ENCODE measurements at regions not wholly inside any gene's neighbourhood (a gene's known extent, or its start where the extent isn't known, plus 50 kb on each side); places are given as distances from the start of the nearest gene placed in this dataset.
"Not testable (repeated sequence)": the region's sequence is repeated elsewhere in the genome, so short reads cannot be mapped to it uniquely, and the experiment has no call there.

DNA sequence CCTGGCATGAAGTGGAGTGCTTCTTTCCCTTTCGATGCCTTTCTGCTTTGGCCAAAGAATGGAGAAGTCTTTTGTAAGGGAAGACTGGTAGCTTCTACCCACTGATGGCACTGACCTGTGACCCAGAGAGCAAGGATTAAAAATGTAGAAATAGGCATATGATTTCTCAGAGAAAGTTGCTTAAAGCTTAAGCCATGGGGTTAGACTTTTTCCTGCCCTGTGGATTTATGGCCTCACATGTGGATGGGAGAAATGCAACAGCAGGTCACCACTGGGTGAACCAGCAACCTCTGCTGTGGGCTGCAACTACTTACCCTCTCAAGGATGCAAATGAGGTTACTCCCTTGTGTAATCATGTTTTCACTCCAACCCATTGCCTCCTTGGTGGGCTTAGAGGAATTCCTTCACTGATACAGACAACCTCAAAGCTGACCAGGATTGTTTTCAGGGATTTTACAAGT lies 86.7 kb upstream of the CDC42EP3 start:
- DNase-seq (ENCODE audit: low read depth), result not testable (repeated sequence)

DNA sequence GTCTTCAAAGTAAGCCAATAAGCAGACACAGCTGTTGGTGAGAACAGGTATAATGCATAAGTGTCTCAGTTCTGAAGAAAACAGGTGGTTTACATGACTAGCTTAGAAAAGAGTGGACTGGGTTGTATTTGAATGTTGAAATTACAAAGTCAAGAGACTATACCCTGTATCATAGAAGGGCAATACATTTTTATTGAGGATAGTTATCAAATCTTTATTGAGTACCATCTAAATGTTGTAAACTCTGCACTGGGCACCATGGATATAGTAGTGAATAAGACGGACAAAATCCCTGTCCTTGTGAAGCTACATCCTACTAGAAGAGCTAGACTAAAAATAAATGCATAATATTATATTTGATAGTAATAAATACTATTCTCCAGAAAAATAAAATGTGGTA lies 88.5 kb upstream of the CDC42EP3 start:
- DNase-seq (ENCODE audit: low read depth), result not testable (repeated sequence)

DNA sequence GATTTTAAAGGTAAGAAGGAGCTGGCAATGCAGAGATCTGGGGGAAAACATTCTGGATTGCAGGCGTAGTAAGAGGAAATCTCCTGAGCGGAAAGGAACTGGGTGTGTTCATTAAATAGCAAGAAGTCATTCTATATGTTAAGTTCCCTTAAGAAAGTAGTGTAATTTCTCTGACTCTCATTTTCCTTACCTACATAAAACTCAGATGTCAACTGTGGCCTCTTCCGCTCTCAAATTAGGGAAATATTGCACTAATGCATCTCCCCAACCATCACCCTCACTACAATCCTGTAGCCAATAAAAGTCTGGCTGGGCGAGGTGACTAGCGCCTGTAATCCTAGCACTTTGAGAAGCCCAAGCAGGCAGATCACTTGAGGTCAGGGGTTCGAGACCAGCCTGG lies 89.0 kb upstream of the CDC42EP3 start:
- DNase-seq (ENCODE audit: low read depth), result no peak

DNA sequence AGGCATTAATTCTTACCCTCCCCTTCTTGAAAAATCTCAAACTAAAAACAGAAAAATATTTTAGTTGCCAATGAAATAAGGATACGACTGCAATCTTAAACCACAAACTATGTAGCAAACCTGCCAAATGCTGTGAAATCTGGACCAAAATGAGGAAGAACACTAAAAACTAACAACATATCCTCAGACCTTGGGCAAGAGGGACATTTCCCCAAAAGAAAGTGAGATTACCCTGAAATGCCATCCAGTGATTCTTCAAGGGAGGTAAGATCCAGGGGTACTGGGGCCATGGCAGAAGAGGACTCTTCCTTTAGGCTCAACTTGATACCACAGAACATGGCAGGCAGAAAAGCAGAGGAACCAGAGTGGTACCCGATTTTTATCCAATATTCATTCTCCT lies 90.8 kb upstream of the CDC42EP3 start:
- DNase-seq (ENCODE audit: low read depth), result not testable (repeated sequence)

DNA sequence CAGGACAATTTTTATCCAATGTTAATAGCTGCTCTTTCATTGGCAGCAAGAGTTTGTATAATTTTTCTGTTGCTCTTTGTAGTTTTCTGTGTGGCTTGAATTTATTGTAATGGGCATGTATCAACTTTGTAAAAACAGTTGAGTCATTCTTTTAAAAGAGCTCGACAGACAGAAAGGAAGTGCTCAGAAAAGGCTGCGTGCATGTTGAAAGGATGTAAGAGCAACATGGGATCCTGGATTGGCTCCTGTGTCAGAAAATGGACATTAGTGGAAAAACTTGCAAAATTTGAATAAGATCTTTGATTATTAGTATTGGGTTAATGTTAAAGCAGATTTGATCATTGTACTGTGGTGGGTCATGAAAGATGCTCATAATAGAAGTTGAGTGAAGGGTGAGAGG lies 93.3 kb upstream of the CDC42EP3 start:
- no peak for DNase-seq (ENCODE audit: low read depth)

DNA sequence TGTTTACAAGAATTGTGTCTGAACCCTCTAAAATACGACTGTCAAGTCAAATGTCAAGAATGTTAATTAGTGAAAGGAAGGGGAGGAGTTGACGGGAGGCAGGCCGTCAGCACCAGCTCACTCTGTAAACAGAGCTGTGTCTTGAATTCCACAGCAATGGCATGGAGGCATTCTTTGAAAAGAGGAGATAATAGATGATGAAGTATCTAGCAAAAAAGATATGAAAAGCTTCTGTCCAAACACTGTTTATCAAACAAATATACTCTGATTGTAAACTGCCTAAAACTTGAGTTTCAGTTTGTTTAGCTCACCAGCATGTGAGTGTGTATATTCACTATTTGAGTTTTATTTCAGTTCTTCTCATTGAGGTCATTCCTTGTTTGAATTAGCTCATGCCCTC lies 94.7 kb upstream of the CDC42EP3 start:
- no peak for DNase-seq (ENCODE audit: low read depth)

DNA sequence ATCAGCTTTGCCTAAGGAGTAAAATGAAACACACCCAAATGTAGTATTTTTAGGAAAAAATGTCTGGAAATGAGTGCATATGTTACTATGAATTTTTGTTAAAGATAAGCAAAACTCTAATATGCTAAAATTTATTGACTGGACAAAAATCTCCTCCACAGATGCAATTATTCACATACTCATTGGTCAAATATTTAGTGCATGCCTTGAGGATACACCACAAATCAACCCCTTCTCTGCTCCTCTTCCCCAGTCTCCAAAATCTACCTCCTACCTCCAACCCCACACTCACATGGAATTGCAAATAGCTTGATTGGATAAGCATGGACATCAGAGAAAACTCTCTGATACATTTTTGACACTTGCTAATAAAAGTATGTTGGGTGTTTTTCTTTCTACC lies 95.6 kb upstream of the CDC42EP3 start:
- DNase-seq (ENCODE audit: low read depth), result no peak

DNA sequence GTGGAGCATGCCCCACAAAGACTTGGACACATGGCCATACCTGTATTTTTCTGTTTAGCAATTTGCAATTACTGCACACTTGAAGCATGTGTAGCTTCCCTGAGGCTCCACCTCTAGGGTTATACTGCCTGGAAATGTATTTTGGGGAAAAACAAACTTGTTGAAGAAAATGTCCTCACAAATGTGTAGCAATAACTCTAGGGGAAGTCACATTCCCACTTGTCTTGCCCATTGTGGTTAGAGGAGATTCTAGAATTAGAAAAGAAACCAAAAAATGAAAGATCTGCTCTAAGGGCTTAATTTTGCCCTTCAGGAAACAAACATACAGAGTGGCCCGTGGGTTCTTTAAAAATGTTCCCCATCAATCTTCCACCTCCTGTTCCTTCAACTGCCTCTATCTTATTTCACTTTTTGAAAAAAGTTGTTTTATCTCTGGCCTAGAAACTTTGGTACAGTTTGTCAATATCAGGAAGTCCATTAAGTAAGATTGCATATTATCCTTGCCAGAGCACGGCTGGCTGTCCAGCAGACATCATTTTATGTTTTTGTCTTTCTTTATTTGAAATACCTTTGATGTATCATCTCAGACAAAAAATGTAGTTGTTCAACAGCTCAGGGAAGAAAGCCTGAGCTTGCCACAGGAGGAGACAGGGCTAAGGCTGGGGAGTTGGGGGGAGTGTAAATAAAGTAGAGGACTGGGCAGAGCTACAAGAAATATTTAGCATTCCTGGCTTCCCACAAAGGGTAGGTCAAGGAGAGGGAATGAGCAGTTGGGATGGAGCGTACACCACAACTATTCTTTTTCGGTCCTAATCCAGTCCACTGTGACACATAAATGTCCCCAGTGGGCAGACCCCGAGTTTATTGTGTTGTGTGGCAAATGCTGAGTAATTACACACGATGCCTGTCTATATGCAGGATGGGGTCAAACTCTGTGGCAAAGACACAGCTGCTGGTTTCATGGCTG lies 96.8 kb upstream of the CDC42EP3 start:
- no peak for DNase-seq (ENCODE audit: low read depth)

DNA sequence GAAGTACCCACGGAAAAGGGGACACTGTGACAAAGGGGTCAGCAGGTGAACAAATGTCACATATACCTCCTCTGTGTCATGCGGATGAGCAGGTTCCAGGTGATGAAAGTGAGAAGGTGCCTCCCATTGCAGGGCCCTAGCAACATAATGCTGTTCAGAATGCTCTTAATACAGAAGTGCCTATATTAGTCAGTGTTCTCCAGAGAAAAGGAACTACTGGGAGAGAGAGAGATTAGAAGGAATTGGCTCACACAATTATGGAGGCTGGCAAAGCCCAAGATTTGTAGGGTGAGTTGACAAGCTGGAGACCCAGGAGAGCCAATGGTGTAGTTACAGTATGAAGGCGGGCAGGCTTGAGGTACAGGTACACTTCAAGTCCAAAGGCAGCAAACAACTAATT lies 98.1 kb upstream of the CDC42EP3 start:
- no peak for DNase-seq (ENCODE audit: low read depth)

DNA sequence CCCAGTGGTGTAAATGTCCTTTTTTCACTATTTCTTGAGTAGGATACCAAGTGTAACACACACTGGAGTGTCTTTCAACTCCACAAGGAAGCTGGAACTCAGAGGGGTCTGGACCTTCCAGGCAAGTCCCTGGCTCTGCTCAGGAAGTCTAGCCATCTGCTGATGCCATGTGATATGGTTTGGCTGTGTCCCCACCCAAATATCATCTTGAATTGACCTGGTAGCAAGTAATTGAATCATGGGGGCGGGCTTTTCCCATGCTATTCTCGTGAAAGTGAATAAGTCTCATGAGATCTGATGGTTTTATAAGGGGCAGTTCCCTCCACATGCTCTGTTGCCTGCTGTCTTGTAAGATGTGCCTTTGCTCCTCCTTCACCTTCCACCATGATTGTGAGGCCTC lies 99.4 kb upstream of the CDC42EP3 start:
- DNase-seq (ENCODE audit: low read depth), result no peak

DNA sequence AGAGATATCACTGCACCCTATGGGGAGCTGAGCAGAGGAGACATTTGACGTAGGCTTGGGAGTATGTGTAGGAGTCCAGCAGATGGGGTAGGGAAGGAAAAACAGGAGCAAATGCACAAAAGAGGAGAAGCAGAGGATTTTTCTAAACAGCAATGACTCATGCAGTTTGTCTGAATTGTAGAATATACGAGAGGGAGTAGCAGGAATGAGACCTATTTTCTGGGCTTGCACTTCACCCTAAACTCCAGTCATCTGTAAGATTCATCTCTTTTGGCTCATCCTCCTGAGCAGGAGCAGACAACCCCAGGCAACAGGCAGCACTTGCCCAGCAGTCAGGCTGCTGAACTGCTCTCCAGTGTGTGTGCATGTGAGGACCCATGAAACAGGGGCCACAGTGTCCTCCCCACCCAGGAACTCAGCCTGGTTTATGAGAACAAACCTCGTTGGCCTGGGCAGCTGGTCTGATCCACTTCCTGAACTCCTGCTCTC lies 100.2 kb upstream of the CDC42EP3 start:
- DNase-seq (ENCODE audit: low read depth), result no peak

DNA sequence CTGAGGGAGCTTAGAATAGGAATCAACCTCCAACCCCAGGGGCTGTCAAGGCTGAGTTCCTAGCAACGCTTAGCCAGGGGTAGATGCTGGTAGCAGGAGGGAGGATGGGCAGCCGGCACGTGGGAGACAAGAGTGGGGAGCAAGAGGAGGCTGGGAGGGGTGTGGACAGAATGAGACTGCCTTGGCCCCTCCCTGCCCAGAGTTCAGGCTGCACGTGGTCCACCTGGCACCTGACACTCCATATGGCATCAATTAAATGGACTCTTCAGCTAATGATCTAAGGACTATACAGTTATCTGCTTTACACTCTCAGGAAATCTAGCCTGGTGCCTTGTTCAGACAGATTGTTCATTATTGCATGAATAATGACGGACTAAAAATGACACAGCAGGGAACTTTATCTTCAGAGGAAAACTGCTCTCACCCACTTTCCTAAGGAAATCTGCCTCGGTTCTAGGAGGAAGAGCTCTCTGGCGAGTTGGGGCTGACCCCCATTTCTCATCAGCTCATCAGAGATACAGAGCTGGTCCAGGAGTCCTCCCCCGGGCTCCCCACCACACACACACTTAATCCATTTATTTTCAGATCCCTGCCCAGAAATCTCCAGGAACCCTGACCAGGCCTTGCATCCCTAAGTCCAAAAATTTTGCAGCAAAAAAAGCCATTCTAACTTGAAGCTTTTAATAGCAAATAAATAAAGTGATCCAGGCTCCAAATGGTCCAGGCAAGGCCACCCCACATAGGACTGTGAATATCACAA lies 102.1 kb upstream of the CDC42EP3 start:
- no peak for DNase-seq (ENCODE audit: low read depth)

DNA sequence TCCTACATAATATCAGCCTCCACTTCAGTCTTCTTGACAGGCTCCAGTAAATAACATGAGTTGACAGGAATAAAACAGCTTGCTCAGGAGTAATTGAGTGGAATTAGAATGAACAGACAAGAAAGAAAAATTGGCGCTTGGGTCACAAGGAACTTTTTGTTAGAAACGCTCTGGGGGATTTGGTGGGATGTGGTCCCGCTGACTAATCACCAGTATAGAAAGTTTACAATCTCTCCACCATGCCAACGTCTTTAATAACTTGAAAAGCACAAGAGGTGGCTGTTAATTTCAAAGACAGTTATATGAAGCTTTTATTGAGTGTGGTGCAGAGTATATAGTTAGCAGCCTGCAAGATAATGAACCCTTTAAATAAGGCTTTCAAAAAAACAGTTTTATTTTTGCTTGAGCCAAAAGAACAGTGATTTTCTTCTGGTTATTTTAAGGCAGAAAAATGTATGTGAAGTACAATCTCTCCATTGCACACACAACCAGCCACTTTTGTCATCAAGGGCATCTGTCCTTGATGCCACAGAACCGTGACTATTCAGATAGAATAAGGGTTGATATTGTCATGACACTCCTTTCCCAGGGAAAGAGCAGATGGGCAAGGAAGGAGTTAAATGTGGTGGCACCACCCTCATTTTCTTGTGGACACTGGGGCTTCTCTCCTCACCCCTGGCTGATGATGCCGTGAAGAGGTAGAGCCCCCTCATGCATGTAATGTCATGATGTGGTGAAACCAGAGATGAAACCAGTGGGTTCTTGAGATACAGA lies 102.9 kb upstream of the CDC42EP3 start:
- not testable (repeated sequence) for DNase-seq (ENCODE audit: low read depth)

DNA sequence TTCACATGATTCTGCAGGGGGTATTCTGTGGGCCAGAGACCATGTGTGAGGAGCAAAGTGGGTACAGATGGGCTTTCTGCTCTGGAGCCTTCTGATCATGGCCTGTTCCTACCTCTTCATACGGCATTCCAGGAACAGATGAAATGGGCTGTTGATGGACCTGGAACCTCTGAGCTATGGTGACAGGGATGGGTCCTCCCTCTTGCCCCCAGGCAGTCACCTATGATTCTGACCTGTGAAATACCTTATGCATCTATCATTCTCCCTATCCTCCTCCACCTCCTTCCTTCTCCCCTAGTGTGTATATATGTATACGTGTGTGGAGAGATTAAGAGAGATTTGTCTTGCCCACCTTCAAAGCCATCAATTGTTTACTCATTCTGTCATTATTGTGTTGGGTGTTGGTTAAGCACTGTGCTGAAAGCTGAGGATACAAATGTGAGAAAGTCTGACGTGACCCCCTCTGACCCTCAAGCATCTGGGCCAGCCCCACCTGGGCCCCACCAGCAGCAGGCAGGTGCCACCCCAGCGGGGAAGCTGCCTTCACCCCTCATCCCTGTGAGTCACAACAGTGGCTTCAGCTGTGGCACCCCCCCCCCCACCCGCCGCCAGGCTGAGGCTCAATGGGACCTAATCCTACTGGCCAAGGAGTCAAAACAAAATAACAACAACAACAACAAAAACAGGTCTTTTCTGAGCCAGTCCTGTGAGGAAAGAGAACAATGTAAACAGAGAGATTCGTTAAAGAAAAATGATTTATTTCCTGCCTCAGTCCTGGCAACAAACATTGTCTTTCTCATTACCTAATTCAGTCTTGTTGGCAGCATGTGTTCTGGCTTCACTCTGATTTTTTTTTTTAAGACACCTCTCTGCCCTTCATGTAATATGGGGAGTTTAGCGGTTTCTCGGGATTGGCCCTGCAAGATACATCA lies 103.8 kb upstream of the CDC42EP3 start:
- no peak for DNase-seq (ENCODE audit: low read depth)

DNA sequence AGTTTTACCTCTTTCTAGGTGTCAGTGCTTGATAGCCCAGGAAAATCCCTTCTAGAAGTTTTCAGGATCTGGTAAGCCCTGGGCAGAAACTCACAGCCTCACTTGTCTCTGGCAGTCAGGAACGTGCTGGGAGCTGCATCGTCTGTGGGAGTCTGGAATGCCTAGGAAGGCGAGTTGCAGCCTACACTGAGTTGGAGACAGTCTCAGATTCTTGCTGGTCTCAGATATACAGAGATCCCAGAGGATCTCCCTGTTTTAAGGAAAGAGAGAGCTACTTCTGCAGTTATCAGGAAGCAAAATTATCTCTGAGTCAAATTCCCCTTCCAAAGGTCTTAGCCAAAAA lies 104.4 kb upstream of the CDC42EP3 start:
- DNase-seq (ENCODE audit: low read depth), result no peak

DNA sequence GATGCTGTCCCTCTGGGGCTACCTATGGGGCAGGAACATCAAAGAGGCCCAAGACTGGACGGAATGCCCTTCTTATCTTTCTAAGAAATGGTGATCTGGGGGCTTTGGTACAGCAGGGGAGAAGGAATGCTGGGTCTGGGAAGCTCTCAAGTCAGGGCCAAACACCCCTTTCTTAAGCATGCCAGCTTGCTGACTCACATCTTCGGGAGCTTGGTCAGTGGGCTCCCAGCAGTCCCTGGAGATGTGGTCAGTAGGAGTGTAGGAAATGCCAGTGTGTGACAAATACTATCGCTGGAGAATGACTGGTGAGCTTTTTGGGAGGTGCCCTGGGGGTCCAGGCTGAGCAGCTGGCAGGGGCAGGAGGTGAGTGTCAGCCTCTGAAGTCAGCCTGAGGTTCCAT lies 105.0 kb upstream of the CDC42EP3 start:
- no peak for DNase-seq (ENCODE audit: low read depth)

DNA sequence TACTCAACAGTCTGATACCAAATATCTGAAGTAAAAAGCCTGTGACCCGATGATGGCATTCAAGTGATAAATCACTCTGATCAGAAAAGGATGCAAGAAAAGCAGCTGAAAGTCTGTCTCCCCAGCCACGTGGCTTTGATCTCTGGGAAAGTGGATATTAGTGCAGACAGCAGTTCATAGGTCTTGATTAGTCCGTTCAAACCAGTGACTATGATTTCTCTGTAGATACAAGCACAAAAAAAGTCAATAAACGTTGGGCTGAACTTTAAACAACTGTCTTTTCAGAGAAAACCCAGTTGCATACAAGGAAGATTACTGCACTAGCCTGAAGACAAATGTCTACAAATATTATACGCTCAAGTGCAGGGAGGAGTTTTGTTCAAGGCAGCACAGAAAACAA lies 107.7 kb upstream of the CDC42EP3 start:
- DNase-seq (ENCODE audit: low read depth), result no peak

DNA sequence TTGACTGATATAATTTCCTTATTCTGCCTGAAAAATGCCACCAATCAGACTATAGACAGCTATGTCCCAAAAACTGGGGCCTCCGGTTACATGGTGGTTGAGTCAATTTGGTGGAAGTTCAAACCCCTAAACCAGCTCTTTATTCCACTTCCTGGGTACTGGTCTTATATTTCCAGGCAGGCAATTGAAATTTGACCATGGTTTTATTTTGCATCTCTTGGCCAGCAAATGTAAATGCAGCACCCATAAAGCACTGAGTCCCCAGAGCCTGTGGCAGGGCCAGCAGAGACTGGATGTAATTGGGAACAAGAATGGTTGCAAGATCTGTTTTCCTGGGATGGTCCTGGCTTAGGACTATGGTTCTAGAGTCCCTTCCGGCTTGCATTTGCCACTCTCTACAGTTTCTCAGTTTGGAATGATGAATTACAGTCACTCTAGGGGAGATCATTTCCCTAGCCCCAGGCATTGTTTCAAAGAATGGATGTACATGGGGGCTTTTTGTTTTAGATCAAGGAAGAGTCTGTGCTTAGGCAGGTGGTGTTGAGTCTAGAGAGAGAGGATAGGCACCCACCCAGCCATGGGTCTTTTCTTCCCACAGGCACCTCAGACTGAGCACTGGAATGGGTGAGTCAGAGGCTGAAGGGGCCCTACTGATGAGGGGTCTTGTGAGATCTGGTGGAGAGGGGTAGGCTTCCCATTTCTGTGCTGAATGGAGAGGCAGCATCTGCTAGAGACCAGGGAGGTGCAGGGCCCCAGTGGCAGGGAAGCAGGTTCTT lies 108.4 kb upstream of the CDC42EP3 start:
- DNase-seq (ENCODE audit: low read depth), result no peak

DNA sequence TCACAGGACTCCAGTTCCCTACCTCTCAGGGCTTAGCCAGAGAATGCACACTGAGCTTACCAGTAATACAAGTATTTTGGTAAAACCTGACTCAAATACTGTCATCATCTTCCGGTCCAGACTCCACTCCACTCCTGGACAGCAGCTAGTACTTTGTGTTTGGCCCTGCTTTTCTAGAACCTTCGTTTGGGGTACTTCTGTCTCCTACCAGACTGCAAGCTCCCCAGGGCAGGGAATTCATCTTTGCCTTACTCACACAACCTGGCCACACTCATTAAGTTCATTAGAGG lies 108.9 kb upstream of the CDC42EP3 start:
- DNase-seq (ENCODE audit: low read depth), result no peak

DNA sequence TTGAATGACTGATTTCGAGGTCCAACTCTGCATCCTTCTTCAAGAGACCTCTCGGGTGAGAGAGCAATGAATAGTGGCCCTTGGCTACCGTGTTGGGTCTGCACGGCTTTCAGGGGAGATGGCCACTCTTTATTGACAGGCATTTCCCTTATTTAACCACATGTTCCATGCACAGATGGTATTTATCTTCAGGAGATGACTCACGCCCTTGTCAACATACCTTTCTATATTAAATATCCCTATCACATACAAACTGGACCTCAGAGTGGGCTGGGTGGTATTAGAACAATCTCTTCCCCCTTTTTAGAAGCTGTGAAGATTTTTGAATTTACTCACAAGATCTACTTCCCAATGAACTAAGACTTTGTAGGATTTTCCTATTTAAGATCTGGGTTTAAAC lies 109.6 kb upstream of the CDC42EP3 start:
- no peak for DNase-seq (ENCODE audit: low read depth)
